Posterior cingulate gyrus (tissue), 11 donors: ENCODE measurements at regions not wholly inside any gene's neighbourhood (a gene's known extent, or its start where the extent isn't known, plus 50 kb on each side); places are given as distances from the start of the nearest gene placed in this dataset.

Experiments
- DNase-seq, 10 donors: peaks; one replicate each; pipeline versions ENCODE4 v3.0.0 to v3.0.0-alpha.2; 2020 to 2021; ENCODE audit warnings: mixed read lengths in 3 of 10
- intact Hi-C: fragments of 100-400 bp; cut with DNase I; formaldehyde crosslinking; loops from one replicate; pipeline ENCODE4 v1.15.1; 2023

- DNase-seq, result no peak
- intact Hi-C loops, result no loop called here
Measured at GRCh38 chr2:18855027-18855426, 265.7 kb upstream of the NT5C1B start.

DNA sequence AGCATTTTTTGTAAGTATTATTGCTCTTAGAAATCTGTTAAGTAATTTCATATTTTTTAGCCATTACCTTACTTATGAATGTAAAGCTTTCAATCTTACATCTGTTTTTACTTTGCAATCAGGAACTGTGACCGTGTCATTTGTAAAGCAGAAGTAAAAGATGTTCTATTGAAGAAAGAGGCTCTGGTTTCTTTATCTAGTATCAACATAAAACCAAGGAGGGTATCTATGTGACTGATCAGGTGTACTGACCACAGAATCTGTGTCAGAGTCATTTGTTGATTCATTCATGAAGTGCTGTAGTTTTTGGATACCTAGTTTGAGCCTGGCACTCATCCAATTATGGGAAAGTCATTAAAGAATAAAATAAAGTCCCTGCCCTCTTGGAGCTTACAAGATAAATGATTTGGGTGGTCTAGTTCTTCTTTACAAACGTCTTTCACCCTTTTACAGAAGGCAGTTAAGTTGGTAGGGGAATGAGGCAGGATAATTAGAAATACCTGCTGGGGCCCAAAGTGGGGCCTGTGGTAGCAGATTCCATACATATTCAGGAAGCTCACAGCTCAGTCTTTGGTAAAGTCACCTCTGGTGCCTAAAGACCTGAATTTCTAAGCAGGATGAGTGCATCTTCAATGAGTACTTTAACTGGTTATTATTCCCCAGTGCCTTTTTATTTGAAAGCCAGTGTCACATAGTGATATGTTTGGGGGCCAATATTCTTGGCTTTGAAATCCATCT is 260.6 kb upstream of the NT5C1B start:
- intact Hi-C loops, result no loop called here
- no peak for DNase-seq

- intact Hi-C loops, result no loop called here
- no peak for DNase-seq
Measured at GRCh38 chr2:18848646-18849045, 259.3 kb upstream of the NT5C1B start.

- intact Hi-C loops, result no loop called here
- no peak for DNase-seq
Measured at GRCh38 chr2:18845854-18846445, 256.6 kb upstream of the NT5C1B start.

GRCh38 chr2:18842836-18843235 is 253.5 kb upstream of the NT5C1B start:
- intact Hi-C loops, result no loop called here
- no peak for DNase-seq

- intact Hi-C loops, result no loop called here
- DNase-seq, result no peak
Measured at GRCh38 chr2:18841248-18842150, 252.1 kb upstream of the NT5C1B start.

DNA sequence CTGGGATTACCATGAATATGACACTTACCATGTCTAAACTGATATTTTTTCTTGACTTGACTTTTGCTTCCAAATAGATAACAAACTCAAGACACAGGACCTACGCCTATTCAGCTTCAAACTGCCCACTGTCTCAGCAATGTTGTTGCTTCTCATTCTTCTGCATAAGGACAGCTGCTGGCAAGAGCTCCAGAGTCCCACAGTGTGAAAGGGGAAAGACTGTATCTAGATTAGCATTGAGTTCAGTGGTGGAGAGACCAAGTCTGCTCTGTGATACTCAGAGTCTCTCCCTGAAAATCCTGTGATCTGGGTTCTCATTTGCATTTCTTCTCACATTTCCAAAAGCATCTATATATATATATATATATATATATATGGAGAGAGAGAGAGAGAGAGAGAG is 247.9 kb upstream of the NT5C1B start:
- intact Hi-C loops, result no loop called here

GRCh38 chr2:18836436-18836835 is 247.1 kb upstream of the NT5C1B start:
- intact Hi-C loops, result no loop called here

More for the DNA sequence above, 247.9 kb upstream of the NT5C1B start:
- no peak for DNase-seq

DNA sequence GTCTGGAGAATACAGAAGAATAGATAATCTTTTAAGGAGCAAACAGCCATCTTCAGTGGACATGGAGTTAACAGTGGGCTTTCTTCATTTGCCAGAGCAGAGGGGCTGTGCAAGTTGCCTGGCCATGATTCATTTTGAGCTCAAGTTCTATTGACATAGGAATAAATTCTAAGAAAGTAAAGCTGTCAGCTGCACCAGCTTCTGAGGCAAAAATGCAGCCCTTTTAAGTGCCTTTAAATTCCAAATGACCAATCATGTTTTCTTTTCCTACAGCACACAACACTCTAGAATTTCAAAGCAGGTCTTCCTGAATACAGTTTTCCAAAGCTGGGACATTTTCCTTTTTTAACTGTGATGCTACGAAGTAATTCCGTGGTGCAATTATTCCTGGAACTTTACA is 246.4 kb upstream of the NT5C1B start:
- no peak for DNase-seq
- intact Hi-C loops, result no loop called here

More at GRCh38 chr2:18836436-18836835, 247.1 kb upstream of the NT5C1B start:
- no peak for DNase-seq

DNA sequence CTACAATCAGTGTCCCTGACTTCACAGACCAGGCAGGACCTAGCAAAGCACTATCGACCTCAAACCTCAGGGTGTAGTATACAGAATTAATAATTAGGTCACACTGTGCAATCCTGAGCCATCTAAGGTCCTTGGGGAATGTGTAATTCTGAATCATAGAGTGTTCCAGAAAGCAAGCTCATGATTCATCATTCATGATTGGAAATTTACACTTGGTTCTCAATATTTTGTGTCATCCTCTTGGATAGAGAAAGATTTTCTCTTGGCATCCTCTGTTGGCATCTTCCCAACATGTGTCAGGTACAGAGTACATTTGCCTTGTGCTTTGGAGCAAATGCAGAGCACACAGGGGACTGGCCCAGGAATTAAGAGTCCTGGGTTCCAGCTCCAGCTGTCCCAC is 245.0 kb upstream of the NT5C1B start:
- DNase-seq, result no peak
- intact Hi-C loops, result no loop called here

- DNase-seq, result no peak
- intact Hi-C loops, result no loop called here
Measured at GRCh38 chr2:18833941-18834340, 244.6 kb upstream of the NT5C1B start.

GRCh38 chr2:18831916-18832510 is 242.6 kb upstream of the NT5C1B start:
- intact Hi-C loops, result no loop called here
- DNase-seq, result no peak

- no peak for DNase-seq
- intact Hi-C loops, result no loop called here
Measured at GRCh38 chr2:18830962-18831361, 241.6 kb upstream of the NT5C1B start.

- no peak for DNase-seq
Measured at GRCh38 chr2:18829976-18830375, 240.6 kb upstream of the NT5C1B start.

GRCh38 chr2:18829251-18829902 is 240.0 kb upstream of the NT5C1B start:
- no peak for DNase-seq
- intact Hi-C loops, result no loop called here

More at GRCh38 chr2:18829976-18830375, 240.6 kb upstream of the NT5C1B start:
- intact Hi-C loops, result no loop called here

GRCh38 chr2:18828296-18828695 is 238.9 kb upstream of the NT5C1B start:
- intact Hi-C loops, result no loop called here
- DNase-seq, result no peak

DNA sequence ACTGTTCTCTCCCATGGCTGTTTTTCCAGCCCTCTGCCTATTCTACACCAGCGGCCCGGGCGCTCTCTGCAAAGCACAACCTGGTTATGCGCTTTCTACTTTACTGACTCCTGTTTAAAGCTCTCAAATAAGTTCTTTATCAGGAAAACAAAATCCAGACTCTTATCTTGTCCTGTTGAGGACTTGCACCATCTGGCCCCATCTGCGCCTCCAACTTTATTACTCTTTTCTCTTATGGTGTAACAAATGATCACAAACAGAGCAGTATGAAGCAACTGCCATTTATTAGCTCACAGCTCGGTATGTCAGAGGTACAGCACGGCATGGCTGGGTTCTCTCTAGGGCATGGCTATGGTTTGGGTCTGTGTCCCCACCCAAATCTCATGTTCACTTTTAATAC is 236.5 kb upstream of the NT5C1B start:
- intact Hi-C loops, result no loop called here
- DNase-seq, result no peak

DNA sequence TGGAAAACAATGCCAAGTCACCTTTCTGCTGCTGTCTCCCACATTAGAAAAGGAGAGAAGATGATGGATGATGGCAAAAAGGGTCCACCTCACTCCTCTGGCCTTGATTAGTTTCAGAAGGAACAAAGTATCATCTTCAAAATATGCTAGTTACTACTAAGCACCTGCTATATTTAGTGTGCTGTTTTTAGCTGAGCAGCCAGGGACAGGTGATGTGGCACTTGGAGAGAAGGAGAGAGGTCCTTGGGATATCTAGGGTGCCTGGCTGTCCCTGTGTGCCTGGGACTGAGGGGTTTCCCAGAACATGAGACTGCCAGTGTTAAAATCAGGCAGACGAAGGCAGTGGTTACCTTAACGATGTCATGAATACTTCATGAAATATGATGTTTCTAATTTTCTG is 235.5 kb upstream of the NT5C1B start:
- intact Hi-C loops, result no loop called here
- DNase-seq, result no peak

DNA sequence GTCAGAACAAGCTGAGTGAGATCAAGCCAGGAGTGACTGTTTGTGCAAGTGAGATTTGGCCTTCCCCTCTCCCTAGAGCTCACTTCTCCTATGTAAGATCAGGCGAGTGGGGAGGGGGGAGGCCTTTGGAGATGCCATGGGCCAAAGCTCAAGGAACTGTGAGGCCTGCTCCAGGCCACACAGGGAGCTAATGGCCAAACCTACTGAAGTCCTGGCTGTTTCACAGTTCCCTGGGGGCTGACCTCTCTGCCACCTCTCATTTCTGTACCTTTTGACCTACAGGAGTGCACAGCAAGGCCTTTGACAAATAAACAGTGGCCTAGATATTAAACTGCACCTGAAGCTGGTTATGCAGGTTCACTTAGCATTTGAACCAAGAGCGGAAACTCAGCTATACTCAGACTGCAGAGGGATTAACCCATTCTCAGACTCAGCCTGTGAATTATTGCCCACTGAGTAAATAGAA is 235.0 kb upstream of the NT5C1B start:
- intact Hi-C loops, result no loop called here
- DNase-seq, result no peak

- intact Hi-C loops, result no loop called here
- no peak for DNase-seq
Measured at GRCh38 chr2:18821431-18821830, 232.1 kb upstream of the NT5C1B start.
